IgD-negative memory B cell (primary cell): ENCODE measurements at regions not wholly inside any gene's neighbourhood (a gene's known extent, or its start where the extent isn't known, plus 50 kb on each side); places are given as distances from the start of the nearest gene placed in this dataset.

ENCODE experiments used
- H3K27ac Mint-ChIP-seq, 3 donors: one replicate each; pipeline ENCODE4 v1.8.0; 2020 to 2022; ENCODE audit warnings: mild to moderate bottlenecking in 3 of 3, mixed read lengths in 3 of 3, moderate library complexity in 1 of 3
- H3K27me3 Mint-ChIP-seq: one replicate; pipeline ENCODE4 v1.8.0; 2021; ENCODE audit warnings: mixed read lengths
- H3K36me3 Mint-ChIP-seq: one replicate; pipeline ENCODE4 v1.8.0; 2020; ENCODE audit warnings: mild to moderate bottlenecking, mixed read lengths
- H3K4me1 Mint-ChIP-seq, 3 donors: one replicate each; pipeline ENCODE4 v1.8.0; 2020 to 2022; ENCODE audit warnings: mixed read lengths in 3 of 3, mild to moderate bottlenecking in 1 of 3
- H3K4me3 Mint-ChIP-seq, 4 donors: one replicate each; pipeline ENCODE4 v1.8.0; 2020 to 2022; ENCODE audit warnings: mild to moderate bottlenecking in 4 of 4, mixed read lengths in 4 of 4, moderate library complexity in 3 of 4
- H3K9me3 Mint-ChIP-seq, 3 donors: one replicate each; pipeline ENCODE4 v1.8.0; 2020 to 2021; ENCODE audit warnings: mixed read lengths in 3 of 3, mild to moderate bottlenecking in 1 of 3

DNA sequence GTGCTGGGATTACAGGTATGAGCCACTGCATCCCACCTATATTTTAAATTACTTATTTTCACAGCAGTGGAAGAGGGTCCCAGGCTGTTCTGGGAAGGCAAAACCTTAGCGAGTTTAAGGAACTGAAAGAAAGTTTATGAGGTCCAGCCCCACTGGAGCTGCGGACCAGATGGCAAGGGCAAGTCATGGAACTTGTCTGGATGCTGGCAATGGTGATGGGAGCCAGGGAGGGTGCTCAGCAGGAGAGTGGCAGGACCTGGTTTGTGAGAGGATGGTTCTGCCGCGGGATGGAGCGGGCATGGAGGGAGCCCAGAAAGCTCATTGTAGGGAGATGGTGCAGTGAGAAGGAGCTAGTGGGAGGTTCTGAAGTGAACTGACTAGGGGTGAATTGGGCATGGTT lies 50.6 kb upstream of the SLC45A1 start:
- Mint-ChIP-seq H3K4me1 (peaks cover 0 to 3% (median 2%) of the 10 kb centered on the region in 3 donors), H3K27me3 (peaks cover 14% of the 10 kb centered on the region), H3K4me3 (no peak overlapping the region), H3K9me3 (no peaks in the 10 kb centered on the region), H3K27ac (no peak overlapping the region), H3K36me3 (no peaks in the 10 kb centered on the region)

DNA sequence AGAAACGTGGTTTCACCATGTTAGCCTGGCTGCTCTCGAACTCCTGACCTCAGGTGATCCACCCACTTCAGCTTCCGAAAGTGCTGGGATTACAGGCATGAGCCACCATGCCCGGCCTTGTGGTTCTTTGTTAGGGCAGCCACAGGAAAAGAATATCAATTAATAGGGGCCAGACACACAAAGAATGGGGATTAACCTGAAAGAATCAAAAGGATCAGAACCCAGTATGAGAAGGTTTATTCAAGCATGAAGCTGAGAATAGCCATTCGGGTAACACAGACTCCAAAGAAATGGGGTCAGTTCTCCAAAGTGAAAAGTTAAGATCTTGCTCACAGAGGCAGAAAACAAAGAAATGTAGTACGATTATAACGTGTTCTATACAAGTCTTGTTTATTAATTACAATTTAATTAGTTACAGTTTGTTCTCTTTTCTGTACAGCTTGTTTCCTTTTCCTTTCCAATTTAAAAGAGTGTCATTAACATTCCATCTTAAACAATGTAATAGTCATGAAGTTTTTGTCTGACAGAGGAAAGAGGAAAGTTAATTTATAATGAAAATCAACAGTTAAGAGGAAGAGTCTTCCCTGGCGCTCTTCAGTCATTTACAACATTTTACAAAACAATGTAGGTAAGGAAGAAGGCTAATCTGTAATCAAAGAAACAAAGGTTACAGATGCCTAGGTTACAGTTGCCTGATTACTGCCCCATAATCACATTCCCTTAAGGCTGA lies 51.3 kb upstream of the SLC45A1 start:
- Mint-ChIP-seq H3K36me3 (no peaks in the 10 kb centered on the region), H3K4me1 (peaks cover 0 to 3% (median 2%) of the 10 kb centered on the region in 3 donors), H3K27me3 (peaks cover 10% of the 10 kb centered on the region), H3K4me3 (no peak overlapping the region), H3K9me3 (no peaks in the 10 kb centered on the region), H3K27ac (no peak overlapping the region)

DNA sequence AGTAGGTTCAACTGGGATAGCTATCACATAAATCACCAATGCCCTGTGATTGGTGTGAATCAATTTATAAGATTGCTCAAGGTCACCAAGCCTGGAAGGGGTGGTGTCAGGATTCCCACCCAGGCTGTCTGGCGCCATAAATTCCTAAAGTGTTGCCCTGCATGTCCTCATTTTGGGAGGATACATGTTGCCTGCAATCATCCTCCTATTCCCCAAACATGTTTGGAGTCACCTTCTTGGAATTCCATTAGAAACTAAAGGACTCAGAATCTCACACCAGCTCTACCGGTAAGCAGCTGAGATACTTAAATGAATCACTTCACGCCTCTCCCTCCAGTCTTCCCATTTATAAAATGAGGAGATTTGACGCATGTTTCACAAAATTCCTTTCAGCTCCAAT lies 54.1 kb upstream of the SLC45A1 start:
- H3K27me3 Mint-ChIP-seq: peaks cover 9% of the 10 kb centered on the region
- H3K36me3 Mint-ChIP-seq: no peaks in the 10 kb centered on the region
- H3K9me3 Mint-ChIP-seq: no peaks in the 10 kb centered on the region
- H3K4me3 Mint-ChIP-seq: no peak overlapping the region
- peaks cover 0 to 2% (median 1%) of the 10 kb centered on the region in 3 donors for H3K4me1 Mint-ChIP-seq
- H3K27ac Mint-ChIP-seq: no peak overlapping the region

DNA sequence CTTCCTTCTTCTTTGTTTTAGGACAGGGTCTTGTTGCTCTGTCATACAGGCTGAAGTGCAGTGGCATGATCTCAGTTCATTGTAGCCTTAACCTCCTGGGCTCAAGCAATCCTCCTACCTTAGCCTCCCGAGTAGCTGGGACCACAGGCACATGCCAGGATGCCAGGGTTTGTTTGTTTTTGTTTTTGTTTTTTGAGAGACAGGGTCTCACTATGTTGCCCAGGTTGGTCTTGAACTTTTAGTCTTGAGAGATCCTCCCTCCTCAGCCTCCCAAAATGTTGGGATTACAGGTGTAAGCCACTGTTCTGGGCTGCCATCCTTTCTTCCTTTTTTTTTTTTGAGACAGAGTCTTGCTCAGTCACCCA lies 56.5 kb upstream of the SLC45A1 start:
- Mint-ChIP-seq H3K9me3 (peaks cover 0 to 2% (median 0%) of the 10 kb centered on the region in 3 donors), H3K4me1 (peaks cover 0 to 3% (median 0%) of the 10 kb centered on the region in 3 donors), H3K4me3 (no peak overlapping the region), H3K36me3 (no peaks in the 10 kb centered on the region), H3K27me3 (peaks cover 13% of the 10 kb centered on the region), H3K27ac (no peak overlapping the region)

DNA sequence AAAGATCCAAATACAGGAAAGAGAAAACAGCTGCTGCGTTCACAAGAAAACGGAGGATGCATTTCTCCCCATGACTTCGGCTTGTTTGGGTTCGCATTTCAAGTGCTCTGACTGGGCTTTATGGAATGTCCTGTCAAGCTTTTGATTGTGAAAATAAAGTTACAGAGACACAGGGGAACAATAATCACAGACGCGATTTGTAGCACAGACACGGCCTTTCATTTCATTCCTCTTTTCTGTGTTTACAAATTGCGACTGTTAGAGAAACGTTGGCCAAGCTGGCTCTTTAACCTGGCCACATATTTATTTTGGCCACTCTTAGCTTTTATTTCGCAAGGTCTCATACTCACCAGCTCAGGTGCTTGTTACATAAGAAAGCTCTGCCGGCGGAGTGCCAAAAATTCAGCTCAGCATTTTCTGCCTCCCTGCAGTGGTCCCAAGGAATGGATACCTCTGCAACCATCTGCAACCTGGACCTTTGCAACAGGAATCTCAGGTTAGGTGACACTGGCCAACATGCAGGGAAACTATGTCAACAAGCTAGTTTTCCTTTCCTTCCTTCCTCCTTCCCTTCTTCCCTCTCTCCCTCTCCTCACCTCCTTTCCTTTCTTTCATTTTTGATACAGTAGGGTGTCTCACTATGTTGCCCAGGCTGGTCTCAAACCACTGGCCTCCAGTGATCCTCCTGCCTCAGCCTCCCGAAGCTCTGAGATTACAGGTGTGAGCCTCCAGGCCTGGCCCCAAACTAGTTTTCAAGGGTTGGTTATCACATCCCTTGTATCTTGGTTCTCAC lies 58.2 kb upstream of the SLC45A1 start:
- Mint-ChIP-seq H3K27ac (no peak overlapping the region), H3K36me3 (no peaks in the 10 kb centered on the region)

DNA sequence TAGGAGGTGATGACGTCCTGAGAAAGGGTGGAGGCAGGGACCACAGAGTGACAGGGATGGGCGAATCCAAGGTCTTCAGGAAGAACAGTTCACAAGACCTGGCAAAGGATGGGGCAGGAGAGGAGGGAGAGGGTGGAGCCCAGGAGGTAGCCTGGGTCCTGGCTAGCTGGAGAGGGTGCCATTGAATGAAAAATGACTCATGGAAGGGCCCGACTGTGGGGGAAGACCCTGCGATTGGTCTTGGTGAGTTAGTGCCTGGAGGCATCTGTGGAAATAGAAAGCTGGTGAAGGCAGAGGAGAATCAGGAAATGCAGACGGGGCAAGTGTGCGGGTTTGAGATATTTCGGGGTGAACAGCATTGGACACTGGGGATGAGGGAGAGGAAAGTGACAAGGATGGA lies 60.3 kb upstream of the SLC45A1 start:
- no peaks in the 10 kb centered on the region for H3K36me3 Mint-ChIP-seq
- peaks cover 12% of the 10 kb centered on the region for H3K27me3 Mint-ChIP-seq
- H3K9me3 Mint-ChIP-seq: peaks cover 0 to 2% (median 0%) of the 10 kb centered on the region in 3 donors
- no peak overlapping the region for H3K4me3 Mint-ChIP-seq
- peaks cover 0 to 3% (median 0%) of the 10 kb centered on the region in 3 donors for H3K4me1 Mint-ChIP-seq
- H3K27ac Mint-ChIP-seq: no peak overlapping the region

More for the DNA sequence above, 58.2 kb upstream of the SLC45A1 start:
- Mint-ChIP-seq H3K4me1 (peaks cover 0 to 3% (median 0%) of the 10 kb centered on the region in 3 donors), H3K9me3 (peaks cover 0 to 2% (median 0%) of the 10 kb centered on the region in 3 donors), H3K4me3 (no peak overlapping the region), H3K27me3 (peaks cover 17% of the 10 kb centered on the region)

DNA sequence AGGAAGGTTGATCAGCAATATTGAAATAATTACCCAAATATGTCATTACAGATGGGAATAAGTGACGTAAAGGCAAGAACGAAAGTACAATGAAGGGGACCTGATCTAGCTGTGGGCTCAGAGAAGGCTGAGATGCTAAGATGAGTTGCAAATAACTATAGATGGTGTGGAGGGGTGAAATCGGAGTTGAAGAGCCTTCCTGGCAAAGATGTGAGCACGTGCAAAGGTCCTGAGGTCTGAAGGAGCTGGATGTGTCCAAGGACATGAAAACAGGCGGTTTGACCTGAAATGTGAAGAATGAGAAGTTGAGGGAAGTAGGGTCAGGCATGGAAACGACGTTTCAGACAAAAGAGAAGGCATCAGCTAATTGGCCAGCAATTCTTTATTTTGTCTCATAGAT lies 61.6 kb upstream of the SLC45A1 start:
- Mint-ChIP-seq H3K36me3 (no peaks in the 10 kb centered on the region), H3K4me1 (peaks cover 0 to 3% (median 0%) of the 10 kb centered on the region in 3 donors), H3K27me3 (peaks cover 12% of the 10 kb centered on the region), H3K27ac (no peak overlapping the region), H3K9me3 (peaks cover 0 to 2% (median 0%) of the 10 kb centered on the region in 3 donors), H3K4me3 (no peak overlapping the region)

DNA sequence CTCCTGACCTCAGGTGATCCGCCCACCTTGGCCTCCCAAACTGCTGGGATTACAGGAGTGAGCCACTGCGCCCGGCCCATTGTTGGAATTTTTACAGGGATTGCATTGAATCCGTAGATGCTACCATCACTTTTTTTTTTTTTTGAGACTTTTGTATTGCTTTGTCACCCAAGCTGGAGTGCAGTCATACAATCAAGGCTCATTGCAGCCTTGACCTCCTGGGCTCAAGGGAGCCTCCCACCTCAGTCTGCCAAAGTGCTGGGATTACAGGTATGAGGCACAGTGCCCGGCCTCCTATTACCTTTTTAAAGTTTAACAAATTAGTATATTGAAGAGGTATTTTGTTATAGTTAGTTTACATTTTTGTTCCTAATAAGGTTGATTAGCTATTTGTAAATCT lies 62.2 kb upstream of the SLC45A1 start:
- Mint-ChIP-seq H3K4me1 (peaks cover 0 to 3% (median 0%) of the 10 kb centered on the region in 3 donors), H3K27ac (no peak overlapping the region), H3K9me3 (peaks cover 0 to 2% (median 0%) of the 10 kb centered on the region in 3 donors), H3K27me3 (peaks cover 12% of the 10 kb centered on the region), H3K4me3 (no peak overlapping the region), H3K36me3 (no peaks in the 10 kb centered on the region)

DNA sequence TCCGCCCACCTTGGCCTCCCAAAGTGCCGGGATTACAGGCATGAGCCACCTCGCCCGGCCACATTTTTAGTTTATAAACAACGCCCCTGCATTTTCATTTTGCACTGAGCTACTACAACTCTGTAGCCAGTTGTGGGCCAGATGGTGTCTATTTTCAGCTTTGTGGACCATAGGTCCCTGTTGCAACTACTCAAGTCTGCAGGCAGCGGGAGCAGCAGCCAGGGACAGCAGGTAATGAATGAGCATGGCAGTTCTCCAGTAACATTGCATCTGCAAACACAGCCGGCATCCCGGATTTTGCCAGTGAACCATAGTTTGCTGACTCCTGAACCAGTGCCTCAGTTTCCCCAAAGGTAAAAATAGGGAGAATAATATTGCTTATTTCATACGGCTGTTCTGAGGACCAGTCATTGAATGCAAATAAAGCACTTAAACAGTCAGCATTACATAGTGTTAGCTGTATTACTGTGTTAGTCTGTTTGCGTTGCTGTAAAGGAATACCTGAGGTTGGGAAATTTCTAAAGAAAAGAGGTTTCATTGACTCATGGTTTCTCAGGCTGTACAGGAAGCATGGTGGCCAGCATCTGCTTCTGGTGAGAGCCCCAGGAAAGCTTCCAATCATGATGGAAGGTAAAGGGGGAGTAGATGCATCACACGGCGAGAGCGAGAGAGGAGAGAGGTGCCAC lies 65.5 kb upstream of the SLC45A1 start:
- Mint-ChIP-seq H3K27me3 (peaks cover 6% of the 10 kb centered on the region), H3K27ac (no peak overlapping the region), H3K9me3 (no peaks in the 10 kb centered on the region), H3K4me1 (peaks cover 0 to 3% (median 0%) of the 10 kb centered on the region in 3 donors), H3K36me3 (no peaks in the 10 kb centered on the region), H3K4me3 (no peak overlapping the region)

DNA sequence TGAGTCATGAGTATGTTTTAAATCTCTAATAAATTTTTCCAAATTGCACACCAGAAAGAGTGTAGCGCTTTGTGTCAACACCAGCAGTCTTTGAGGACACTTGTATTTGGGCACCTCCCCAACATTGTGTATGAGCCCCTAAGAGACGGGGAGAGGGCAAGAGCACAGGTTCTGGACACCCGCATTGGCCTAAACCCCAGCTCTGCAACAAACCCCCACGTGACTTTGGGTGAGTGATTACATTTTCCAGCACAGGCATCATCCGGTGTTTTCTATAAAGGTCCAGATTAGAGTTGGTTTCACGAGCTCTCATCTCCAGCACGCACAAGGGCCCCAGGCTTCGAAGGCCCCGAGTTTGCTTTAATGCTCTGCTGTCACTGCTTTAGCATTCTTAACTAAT lies 66.3 kb upstream of the SLC45A1 start:
- Mint-ChIP-seq H3K4me3 (no peak overlapping the region), H3K27me3 (peaks cover 5% of the 10 kb centered on the region), H3K9me3 (no peaks in the 10 kb centered on the region), H3K4me1 (peaks cover 0 to 2% (median 0%) of the 10 kb centered on the region in 3 donors), H3K27ac (no peak overlapping the region), H3K36me3 (no peaks in the 10 kb centered on the region)

DNA sequence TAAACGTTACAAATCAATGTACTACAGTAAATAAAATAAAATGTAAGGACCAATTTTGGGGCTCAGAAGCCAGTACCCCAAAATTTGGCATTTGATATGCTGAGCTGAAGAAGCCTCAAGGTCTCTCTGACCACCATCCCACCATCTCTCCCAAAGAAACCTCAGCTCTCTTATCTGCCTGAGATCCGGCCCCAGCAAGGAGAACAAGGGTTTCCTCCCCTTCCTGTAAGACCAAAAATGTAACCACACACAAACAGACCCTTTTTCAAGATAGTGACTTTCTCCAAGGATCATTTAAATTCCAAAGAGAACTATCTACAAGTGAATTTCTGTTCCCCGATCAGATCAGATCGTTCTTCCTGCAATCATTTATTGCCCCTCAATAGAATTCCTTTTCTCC lies 68.1 kb upstream of the SLC45A1 start:
- H3K36me3 Mint-ChIP-seq: no peaks in the 10 kb centered on the region
- H3K27ac Mint-ChIP-seq: no peak overlapping the region
- H3K9me3 Mint-ChIP-seq: no peaks in the 10 kb centered on the region
- no peaks in the 10 kb centered on the region for H3K27me3 Mint-ChIP-seq
- H3K4me3 Mint-ChIP-seq: no peak overlapping the region
- peaks cover 0 to 2% (median 0%) of the 10 kb centered on the region in 3 donors for H3K4me1 Mint-ChIP-seq

DNA sequence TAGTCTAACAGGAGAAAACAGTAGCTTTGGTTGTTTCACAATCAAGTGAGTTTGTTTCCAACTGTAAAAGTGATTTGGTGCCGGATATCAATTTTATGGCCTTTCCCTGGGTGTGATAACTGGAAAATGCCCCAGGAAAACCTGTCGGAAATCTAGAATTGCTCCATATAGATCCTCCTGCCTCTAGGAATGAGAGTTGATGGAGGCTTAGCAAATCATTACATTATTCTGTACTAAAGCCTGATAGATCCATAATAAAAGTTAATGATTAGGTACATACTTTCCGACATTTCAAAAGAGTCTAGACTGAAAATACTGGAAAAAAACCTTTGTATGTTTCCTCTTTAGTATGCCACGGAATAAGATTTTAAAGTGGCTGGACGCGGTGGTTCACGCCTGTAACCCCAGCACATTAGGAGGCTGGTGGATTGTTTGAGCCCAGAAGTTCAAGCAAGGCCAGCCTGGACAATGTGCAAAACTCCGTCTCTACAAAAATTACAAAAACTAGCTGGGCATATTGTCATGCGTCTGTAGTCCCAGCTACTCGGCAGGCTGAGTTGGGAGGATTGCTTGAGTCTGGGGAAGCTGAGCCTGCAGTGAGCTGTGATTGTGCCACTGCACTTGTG lies 70.0 kb upstream of the SLC45A1 start:
- no peaks in the 10 kb centered on the region for H3K27me3 Mint-ChIP-seq
- peaks cover 0 to 2% (median 0%) of the 10 kb centered on the region in 3 donors for H3K4me1 Mint-ChIP-seq
- H3K4me3 Mint-ChIP-seq: peak overlapping the region in 1 of 4 donors; percentile 51
- peak overlapping the region in 1 of 3 donors; percentile 67 for H3K27ac Mint-ChIP-seq
- H3K9me3 Mint-ChIP-seq: no peaks in the 10 kb centered on the region
- no peaks in the 10 kb centered on the region for H3K36me3 Mint-ChIP-seq

DNA sequence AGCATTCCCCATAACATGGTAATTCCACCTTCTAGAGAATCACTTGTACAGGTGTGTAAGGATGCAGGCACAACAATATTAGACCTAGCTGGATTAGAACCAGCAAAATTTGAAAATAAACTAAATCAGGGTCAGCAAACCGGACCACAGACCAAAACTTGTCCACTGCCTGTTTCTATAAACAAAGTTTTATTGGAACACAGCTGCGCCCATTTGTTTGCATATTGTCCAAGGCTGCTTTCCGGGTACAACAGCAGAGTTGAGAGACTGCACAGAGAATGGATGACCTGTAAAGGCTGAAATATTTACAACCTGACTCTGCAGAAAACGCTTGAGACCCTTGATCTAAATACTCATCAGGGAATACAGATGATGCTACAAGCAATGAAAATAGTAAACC lies 73.6 kb upstream of the SLC45A1 start:
- Mint-ChIP-seq H3K4me3 (no peak overlapping the region), H3K36me3 (no peaks in the 10 kb centered on the region), H3K27me3 (peaks cover 12% of the 10 kb centered on the region), H3K9me3 (no peaks in the 10 kb centered on the region), H3K4me1 (no peaks in the 10 kb centered on the region), H3K27ac (no peak overlapping the region)

DNA sequence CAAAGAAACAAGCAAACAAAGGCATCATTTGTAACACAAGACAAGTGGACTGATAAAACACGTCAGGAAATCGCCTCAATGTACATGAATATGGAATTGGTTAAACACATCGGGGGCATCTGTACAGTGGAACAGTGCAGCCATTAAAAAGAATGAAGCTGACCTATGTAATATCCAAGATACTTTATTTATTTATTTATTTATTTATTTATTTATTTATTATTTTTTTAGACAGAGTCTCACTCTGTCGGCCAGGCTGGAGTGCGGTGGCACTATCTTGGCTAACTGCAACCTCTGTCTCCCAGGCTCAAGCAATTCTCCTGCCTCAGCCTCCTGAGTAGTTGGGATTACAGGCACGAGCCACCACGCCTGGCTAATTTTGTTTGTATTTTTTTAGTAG lies 75.4 kb upstream of the SLC45A1 start:
- Mint-ChIP-seq H3K9me3 (no peaks in the 10 kb centered on the region), H3K4me3 (no peak overlapping the region), H3K27me3 (peaks cover 12% of the 10 kb centered on the region), H3K36me3 (no peaks in the 10 kb centered on the region), H3K4me1 (no peaks in the 10 kb centered on the region), H3K27ac (no peak overlapping the region)
